Nephron (organoid): ENCODE measurements at regions not wholly inside any gene's neighbourhood (a gene's known extent, or its start where the extent isn't known, plus 50 kb on each side); places are given as distances from the start of the nearest gene placed in this dataset.

Experiments used
- H3K27ac Mint-ChIP-seq, 3 experiments: 2 replicates each; pipeline ENCODE4 v1.8.0; 2020; ENCODE audit warnings: mixed read lengths in 3 of 3, mild to moderate bottlenecking in 2 of 3, moderate library complexity in 1 of 3
- H3K27me3 Mint-ChIP-seq: 2 replicates; pipeline ENCODE4 v1.8.0; 2021; ENCODE audit warnings: low read depth, mild to moderate bottlenecking, moderate library complexity, mixed read lengths
- H3K36me3 Mint-ChIP-seq: 2 replicates; pipeline ENCODE4 v1.8.0; 2020; ENCODE audit warnings: low read depth, mixed read lengths
- H3K4me1 Mint-ChIP-seq: 2 replicates; pipeline ENCODE4 v1.8.0; 2020; ENCODE audit warnings: mixed read lengths
- H3K4me3 Mint-ChIP-seq, 3 experiments: 2 replicates each; pipeline ENCODE4 v1.8.0; 2020; ENCODE audit warnings: mild to moderate bottlenecking in 3 of 3, mixed read lengths in 3 of 3, moderate library complexity in 2 of 3
- H3K9me3 Mint-ChIP-seq: 2 replicates; pipeline ENCODE4 v1.8.0; 2020; ENCODE audit warnings: mixed read lengths
- TF ChIP-seq, protein P1 (sequence below), 3 experiments: fragments of 200-600 bp; sonication (generic); IDR thresholded peaks; one replicate each; pipeline ENCODE4 v1.5.0; 2021; ENCODE audit warnings: antibody characterized with exemption in 3 of 3; ENCODE audit not compliant: unreplicated experiment in 3 of 3

DNA sequence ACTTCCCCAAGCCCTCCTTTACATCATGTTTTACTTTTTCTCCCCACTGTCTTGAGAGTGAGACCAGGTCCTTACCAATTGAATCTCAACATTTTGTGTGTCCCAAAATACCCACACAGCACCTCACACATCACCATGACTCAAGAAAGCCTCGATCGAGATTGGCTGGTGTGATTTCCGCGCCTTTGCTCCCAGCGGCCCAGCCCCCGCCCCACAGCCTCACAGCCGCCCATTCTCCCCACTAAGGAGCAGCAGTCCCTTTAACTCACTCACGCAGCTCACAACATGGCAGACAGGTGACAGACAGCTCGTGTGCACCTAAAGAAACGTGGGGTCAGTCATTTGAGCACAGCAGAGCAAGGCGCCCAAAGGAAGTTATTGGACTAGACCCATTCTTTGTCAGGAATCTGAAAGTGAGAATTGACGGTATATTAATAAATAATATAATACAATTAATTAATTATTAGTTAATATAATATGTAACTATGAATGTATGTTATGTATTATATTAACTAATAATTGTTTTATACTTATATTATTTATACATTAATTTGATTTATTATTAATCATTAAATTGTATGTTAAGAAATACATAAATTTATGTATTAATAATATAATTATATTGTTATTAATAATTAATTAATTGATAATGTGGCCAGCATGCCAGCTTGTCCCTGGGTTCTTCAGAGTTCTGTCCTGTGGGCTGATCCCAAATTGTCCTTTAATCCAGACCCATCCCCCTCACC, 204.9 kb upstream of the RNF32 start:
- Mint-ChIP-seq H3K9me3 (no peaks in the 10 kb centered on the region), H3K27me3 (peaks cover 15% of the 10 kb centered on the region), H3K4me3 (no peak overlapping the region), H3K4me1 (no peaks in the 10 kb centered on the region), H3K27ac (no peak overlapping the region), H3K36me3 (no peaks in the 10 kb centered on the region)
- TF ChIP-seq, protein P1, sequence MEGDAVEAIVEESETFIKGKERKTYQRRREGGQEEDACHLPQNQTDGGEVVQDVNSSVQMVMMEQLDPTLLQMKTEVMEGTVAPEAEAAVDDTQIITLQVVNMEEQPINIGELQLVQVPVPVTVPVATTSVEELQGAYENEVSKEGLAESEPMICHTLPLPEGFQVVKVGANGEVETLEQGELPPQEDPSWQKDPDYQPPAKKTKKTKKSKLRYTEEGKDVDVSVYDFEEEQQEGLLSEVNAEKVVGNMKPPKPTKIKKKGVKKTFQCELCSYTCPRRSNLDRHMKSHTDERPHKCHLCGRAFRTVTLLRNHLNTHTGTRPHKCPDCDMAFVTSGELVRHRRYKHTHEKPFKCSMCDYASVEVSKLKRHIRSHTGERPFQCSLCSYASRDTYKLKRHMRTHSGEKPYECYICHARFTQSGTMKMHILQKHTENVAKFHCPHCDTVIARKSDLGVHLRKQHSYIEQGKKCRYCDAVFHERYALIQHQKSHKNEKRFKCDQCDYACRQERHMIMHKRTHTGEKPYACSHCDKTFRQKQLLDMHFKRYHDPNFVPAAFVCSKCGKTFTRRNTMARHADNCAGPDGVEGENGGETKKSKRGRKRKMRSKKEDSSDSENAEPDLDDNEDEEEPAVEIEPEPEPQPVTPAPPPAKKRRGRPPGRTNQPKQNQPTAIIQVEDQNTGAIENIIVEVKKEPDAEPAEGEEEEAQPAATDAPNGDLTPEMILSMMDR (IDR thresholded peaks at IDR 0.05; ENCODE audit: unreplicated experiment in 3 of 3), result no peak

DNA sequence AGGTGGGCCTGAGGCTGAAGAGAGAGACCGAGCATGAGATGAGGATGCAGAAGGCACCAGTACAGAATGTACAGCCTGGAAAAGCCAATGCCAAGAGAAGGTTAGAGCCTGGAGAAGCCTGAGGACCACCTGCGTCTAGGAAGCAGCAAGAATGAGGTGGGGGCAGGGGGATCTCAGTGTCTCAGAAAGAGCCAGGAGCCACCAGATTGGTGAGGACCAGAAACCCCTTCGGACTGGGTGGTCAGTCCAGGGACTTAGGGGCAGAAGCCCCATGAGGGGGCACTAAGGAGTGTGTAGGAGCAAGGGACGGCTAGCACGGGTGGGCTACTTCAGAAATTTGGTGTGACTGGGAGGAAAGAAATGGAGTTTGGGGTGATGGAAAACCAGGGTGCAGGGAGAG, 205.9 kb upstream of the RNF32 start:
- Mint-ChIP-seq H3K4me1 (no peaks in the 10 kb centered on the region), H3K27me3 (peaks cover 14% of the 10 kb centered on the region), H3K4me3 (no peak overlapping the region), H3K9me3 (no peaks in the 10 kb centered on the region), H3K36me3 (no peaks in the 10 kb centered on the region), H3K27ac (no peak overlapping the region)
- TF ChIP-seq, protein P1 (IDR thresholded peaks at IDR 0.05; ENCODE audit: unreplicated experiment in 3 of 3), result no peak

DNA sequence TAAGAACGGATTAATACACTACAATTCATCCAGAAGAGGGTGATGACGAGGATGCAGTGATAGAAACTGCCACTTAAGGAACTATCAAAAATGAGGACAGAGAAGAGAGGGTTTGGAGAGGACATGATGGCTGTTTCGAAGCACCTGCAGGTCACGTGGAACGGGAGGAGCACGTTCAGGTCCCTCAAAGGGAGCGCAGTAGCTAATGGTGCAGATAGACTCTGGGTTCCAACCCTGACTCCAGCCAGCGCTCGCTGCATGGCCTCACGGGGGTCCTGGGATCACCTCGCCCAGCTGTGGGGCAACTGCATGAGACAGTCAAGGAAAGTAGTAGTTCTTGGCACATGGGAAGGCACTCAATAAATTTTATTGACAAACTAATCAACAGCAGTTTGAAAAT, 208.6 kb upstream of the RNF32 start:
- no peaks in the 10 kb centered on the region for H3K9me3 Mint-ChIP-seq
- peaks cover 8% of the 10 kb centered on the region for H3K27me3 Mint-ChIP-seq
- H3K36me3 Mint-ChIP-seq, result no peaks in the 10 kb centered on the region
- H3K4me1 Mint-ChIP-seq, result no peaks in the 10 kb centered on the region
- H3K4me3 Mint-ChIP-seq, result no peak overlapping the region
- TF ChIP-seq, protein P1 (IDR thresholded peaks at IDR 0.05; ENCODE audit: unreplicated experiment in 3 of 3), result no peak
- no peak overlapping the region for H3K27ac Mint-ChIP-seq

DNA sequence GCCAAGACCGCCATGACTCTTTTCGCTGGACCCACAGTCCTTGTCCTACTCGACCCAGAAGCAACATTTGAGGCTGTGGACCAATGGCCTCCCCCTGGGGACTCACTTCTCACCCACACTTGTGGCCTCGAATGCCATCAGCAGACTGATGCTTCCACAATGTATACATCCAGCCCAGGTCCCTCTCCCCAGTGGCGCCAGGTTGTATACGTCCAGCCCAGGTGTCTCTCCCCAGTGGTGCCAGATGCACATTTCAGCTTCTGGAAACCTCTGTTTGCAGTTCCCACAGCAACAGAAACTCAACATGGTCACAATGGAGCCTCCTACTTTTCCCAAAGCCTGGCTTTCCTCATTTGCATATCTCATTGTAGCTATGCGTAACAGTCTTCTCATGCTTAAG, 210.5 kb upstream of the RNF32 start:
- TF ChIP-seq, protein P1 (IDR thresholded peaks at IDR 0.05; ENCODE audit: unreplicated experiment in 3 of 3), result no peak
- H3K4me3 Mint-ChIP-seq, result no peak overlapping the region
- H3K36me3 Mint-ChIP-seq, result no peaks in the 10 kb centered on the region
- no peaks in the 10 kb centered on the region for H3K4me1 Mint-ChIP-seq
- peaks cover 3% of the 10 kb centered on the region for H3K27me3 Mint-ChIP-seq
- no peaks in the 10 kb centered on the region for H3K9me3 Mint-ChIP-seq
- H3K27ac Mint-ChIP-seq, result no peak overlapping the region

DNA sequence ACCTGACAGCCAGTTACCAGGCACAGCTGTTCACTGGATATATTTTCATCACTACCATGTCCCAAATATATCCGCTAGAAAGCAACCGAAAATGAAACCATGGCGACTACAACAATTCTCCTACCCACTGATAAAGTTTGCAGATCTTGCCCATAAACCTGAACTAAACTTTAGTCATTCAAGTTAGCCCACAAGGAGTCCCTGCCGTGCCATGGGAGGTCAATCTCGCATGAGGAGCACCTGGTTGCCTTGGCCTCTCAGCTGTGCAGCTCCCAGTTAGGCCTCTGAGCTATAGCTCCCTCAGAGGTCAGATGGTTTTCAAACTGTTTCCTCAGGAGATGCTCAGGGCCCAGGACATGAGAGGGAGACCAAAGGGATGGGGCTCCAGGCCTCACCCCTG, 211.1 kb upstream of the RNF32 start:
- Mint-ChIP-seq H3K9me3 (no peaks in the 10 kb centered on the region), H3K4me3 (no peak overlapping the region), H3K4me1 (no peaks in the 10 kb centered on the region), H3K27me3 (peaks cover under 1% of the 10 kb centered on the region), H3K27ac (no peak overlapping the region), H3K36me3 (no peaks in the 10 kb centered on the region)
- TF ChIP-seq, protein P1 (IDR thresholded peaks at IDR 0.05; ENCODE audit: unreplicated experiment in 3 of 3), result no peak

DNA sequence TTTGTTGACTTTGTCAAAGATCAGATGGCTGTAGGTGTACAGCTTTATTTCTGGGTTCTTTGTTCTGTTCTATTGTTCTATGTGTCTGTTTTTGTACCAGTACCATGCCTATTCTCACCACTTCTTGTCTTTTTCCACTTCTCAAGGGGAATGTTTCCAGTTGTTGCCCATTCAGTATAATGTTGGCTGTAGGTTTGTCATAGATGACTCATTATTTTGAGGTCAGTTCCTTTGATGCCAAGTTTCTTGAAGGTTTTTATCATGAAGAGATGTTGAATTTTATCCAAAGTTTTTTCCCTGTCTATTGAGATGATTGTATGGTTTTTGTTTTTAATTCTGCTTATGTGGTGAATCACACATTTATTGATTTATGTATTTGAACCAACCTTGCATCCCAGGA, 216.7 kb upstream of the RNF32 start:
- peaks cover 10% of the 10 kb centered on the region for H3K9me3 Mint-ChIP-seq
- no peaks in the 10 kb centered on the region for H3K4me1 Mint-ChIP-seq
- H3K4me3 Mint-ChIP-seq, result no peak overlapping the region
- H3K36me3 Mint-ChIP-seq, result no peaks in the 10 kb centered on the region
- H3K27ac Mint-ChIP-seq, result no peak overlapping the region
- H3K27me3 Mint-ChIP-seq, result peaks cover 13% of the 10 kb centered on the region
- TF ChIP-seq, protein P1 (IDR thresholded peaks at IDR 0.05; ENCODE audit: unreplicated experiment in 3 of 3), result no peak
